GM12878 (cell line): ENCODE measurements at regions not wholly inside any gene's neighbourhood (a gene's known extent, or its start where the extent isn't known, plus 50 kb on each side); places are given as distances from the start of the nearest gene placed in this dataset.

Experiments
- ATAC-seq: fragments of 200-7000 bp; cut with Tn5 transposase; 3 replicates; pipeline ENCODE4 v1.9.1; 2020; ENCODE audit warnings: mild to moderate bottlenecking, moderate library complexity
- BruUV-seq: library from RNA; stranded (reverse); fragments of 400-500 nt; replicated peaks from 2 replicates; lab custom pipeline; 2021; lab: Mats Ljungman, UMichigan
- CTCF ChIA-PET: fragments of 300-600 bp; sonication (Branson Sonifier 250); formaldehyde crosslinking; extraction: SDS; loops from one replicate; lab custom pipeline; 2021; ENCODE audit warnings: inconsistent platforms; lab: Yijun Ruan, JAX
- POLR2A ChIA-PET: fragments of 350-600 bp; formaldehyde crosslinking; extraction: SDS; loops from one replicate; lab custom pipeline; 2021; ENCODE audit warnings: inconsistent platforms; lab: Charles Lee
- RAD21 ChIA-PET: fragments of 300-600 bp; sonication (Branson Sonifier 250); formaldehyde crosslinking; loops from one replicate; lab custom pipeline; 2023; ENCODE audit warnings: antibody characterized with exemption; ENCODE audit not compliant: unreplicated experiment; lab: Charles Lee
- SMC1A ChIA-PET: fragments of 300-600 bp; sonication (Branson Sonifier 250); formaldehyde crosslinking; loops from one replicate; lab custom pipeline; 2023; ENCODE audit not compliant: unreplicated experiment, uncharacterized antibody; lab: Charles Lee
- DNase-seq: peaks from one replicate; pipeline ENCODE4 v3.0.0-alpha.2; 2011; ENCODE audit warnings: low read depth, low spot score
- FAIRE-seq: peaks from 3 replicates; lab custom pipeline; 2011; peaks lifted over from hg19 to GRCh38; lab: Jason Lieb, UNC
- H2AFZ ChIP-seq: 2 replicates; pipeline ENCODE4 v1.6.0; 2011; ENCODE audit warnings: low read depth, low read length, control low read depth; ENCODE audit not compliant: control insufficient read depth
- H3K27ac ChIP-seq: 2 replicates; pipeline ENCODE4 v1.5.1; 2011; ENCODE audit warnings: control low read depth; ENCODE audit not compliant: control insufficient read depth, insufficient read depth
- H3K27me3 ChIP-seq, 2 experiments: replicated peaks in 1 of 2; 2 replicates each; pipeline versions ENCODE4 v1.6.0 to v1.6.1; 2011; ENCODE audit warnings: low read length in 1 of 2; ENCODE audit not compliant: control insufficient read depth in 2 of 2, insufficient read depth in 2 of 2
- H3K36me3 ChIP-seq, 2 experiments: 2 replicates each; pipeline ENCODE4 v1.5.1; 2011; ENCODE audit warnings: low read length in 1 of 2; ENCODE audit not compliant: control insufficient read depth in 2 of 2, insufficient read depth in 2 of 2
- H3K4me1 ChIP-seq: 2 replicates; pipeline ENCODE4 v1.6.1; 2011; ENCODE audit warnings: mild to moderate bottlenecking, low read length, moderate library complexity, mixed read lengths; ENCODE audit not compliant: control insufficient read depth, insufficient read depth
- H3K4me2 ChIP-seq: 2 replicates; pipeline ENCODE4 v1.6.0; 2011; ENCODE audit warnings: control low read depth; ENCODE audit not compliant: control insufficient read depth, insufficient read depth
- H3K4me3 ChIP-seq: fragments of 200-600 bp; sonication (generic); 2 replicates; pipeline ENCODE4 v1.5.1; 2016
- H3K79me2 ChIP-seq: 2 replicates; pipeline ENCODE4 v1.6.0; 2011; ENCODE audit warnings: low read length; ENCODE audit not compliant: control insufficient read depth, insufficient read depth
- H3K9ac ChIP-seq: 2 replicates; pipeline ENCODE4 v1.8.0; 2011; ENCODE audit warnings: low read length, control low read depth, mixed read lengths; ENCODE audit not compliant: control insufficient read depth, insufficient read depth
- H3K9me3 ChIP-seq: replicated peaks from 3 replicates; pipeline ENCODE4 v1.5.1; 2011; ENCODE audit warnings: mild to moderate bottlenecking, low read length; ENCODE audit not compliant: control insufficient read depth, insufficient read depth
- H4K20me1 ChIP-seq: 2 replicates; pipeline ENCODE4 v1.6.0; 2011; ENCODE audit not compliant: control insufficient read depth, insufficient read depth
- ATF2 ChIP-seq: IDR thresholded peaks from 2 replicates; pipeline ENCODE4 v1.6.1; 2012; ENCODE audit warnings: low read length, inconsistent platforms
- BCL3 ChIP-seq: IDR thresholded peaks from 2 replicates; pipeline ENCODE4 v1.6.1; 2011; ENCODE audit warnings: borderline replicate concordance, low read depth, mild to moderate bottlenecking, moderate library complexity, low read length; ENCODE audit not compliant: insufficient read depth, poor library complexity, severe bottlenecking
- FOS ChIP-seq: IDR thresholded peaks from 3 replicates; pipeline ENCODE4 v1.6.1; 2011; ENCODE audit warnings: borderline replicate concordance; ENCODE audit not compliant: insufficient read length; ENCODE audit errors: extremely low read depth
- MTA3 ChIP-seq: IDR thresholded peaks from 2 replicates; pipeline ENCODE4 v1.6.1; 2012; ENCODE audit warnings: low read length, inconsistent platforms, borderline replicate concordance
- PKNOX1 ChIP-seq: fragments of 450-650 bp; IDR thresholded peaks from 2 replicates; pipeline ENCODE4 v1.6.1; 2016; ENCODE audit warnings: mild to moderate bottlenecking
- RAD21 ChIP-seq: IDR thresholded peaks from 2 replicates; pipeline ENCODE4 v1.6.1; 2011; ENCODE audit warnings: mild to moderate bottlenecking, low read depth, low read length, moderate library complexity; ENCODE audit not compliant: insufficient read depth
- RBBP5 ChIP-seq: fragments of 200-600 bp; sonication (generic); conservative IDR thresholded peaks from 2 replicates; pipeline ENCODE4 v1.6.1; 2016
- RUNX3 ChIP-seq: IDR thresholded peaks from 2 replicates; pipeline ENCODE4 v1.6.1; 2012; ENCODE audit warnings: low read length, inconsistent platforms
- TAF1 ChIP-seq: IDR thresholded peaks from 2 replicates; pipeline ENCODE4 v1.6.1; 2011; ENCODE audit warnings: mild to moderate bottlenecking, low read depth, low read length, borderline replicate concordance
- TCF3 ChIP-seq: IDR thresholded peaks from 2 replicates; pipeline ENCODE4 v1.6.1; 2012; ENCODE audit warnings: low read depth, mild to moderate bottlenecking, low read length, borderline replicate concordance; ENCODE audit not compliant: insufficient read depth
- WRNIP1 ChIP-seq: IDR thresholded peaks from 2 replicates; pipeline ENCODE4 v1.6.1; 2011; ENCODE audit warnings: low read depth, low read length, improper control_type of control experiment, borderline replicate concordance
- ZNF622 ChIP-seq: fragments of 450-650 bp; IDR thresholded peaks from 2 replicates; pipeline ENCODE4 v1.6.1; 2017; ENCODE audit warnings: mild to moderate bottlenecking, inconsistent platforms
- WGBS: methylation state at CpG from one replicate; pipeline ENCODE4 v1.1.6; 2016; ENCODE audit warnings: low lambda C conversion rate; ENCODE audit not compliant: insufficient replicate concordance, insufficient coverage; ENCODE audit errors: missing lambda C conversion rate; 5-methylcytosine and 5-hydroxymethylcytosine counted together
- in situ Hi-C: fragments of 300-500 bp; cut with MboI; formaldehyde crosslinking; loops from 9 replicates; pipeline ENCODE4 v1.14.3; 2018; ENCODE audit warnings: mixed read lengths
- intact Hi-C: fragments of 100-400 bp; cut with micrococcal nuclease; formaldehyde crosslinking; loops from one replicate; pipeline ENCODE4 v1.14.2; 2022; ENCODE audit not compliant: unreplicated experiment
- TF ChIP-seq, protein P1 (sequence below): fragments of 450-650 bp; conservative IDR thresholded peaks from 2 replicates; pipeline ENCODE4 v1.6.1; 2017; ENCODE audit warnings: mild to moderate bottlenecking, moderate library complexity
- TF ChIP-seq, protein P2 (sequence below): IDR thresholded peaks from 2 replicates; pipeline ENCODE4 v1.6.1; 2011; ENCODE audit warnings: mild to moderate bottlenecking, low read depth, low read length, moderate library complexity; ENCODE audit not compliant: insufficient replicate concordance

GRCh38 chr10:132993271-132994184, 51.2 kb upstream of the CFAP46 start:
- H3K4me2 ChIP-seq = no peak overlapping the region
- no peaks in the 10 kb centered on the region for H3K36me3 ChIP-seq
- H4K20me1 ChIP-seq = no peaks in the 10 kb centered on the region
- no peak overlapping the region for H2AFZ ChIP-seq
- RAD21 ChIA-PET = no interaction called here
- H3K9me3 ChIP-seq = no peaks in the 10 kb centered on the region
- POLR2A ChIA-PET = no interaction called here
- TF ChIP-seq, protein P1, sequence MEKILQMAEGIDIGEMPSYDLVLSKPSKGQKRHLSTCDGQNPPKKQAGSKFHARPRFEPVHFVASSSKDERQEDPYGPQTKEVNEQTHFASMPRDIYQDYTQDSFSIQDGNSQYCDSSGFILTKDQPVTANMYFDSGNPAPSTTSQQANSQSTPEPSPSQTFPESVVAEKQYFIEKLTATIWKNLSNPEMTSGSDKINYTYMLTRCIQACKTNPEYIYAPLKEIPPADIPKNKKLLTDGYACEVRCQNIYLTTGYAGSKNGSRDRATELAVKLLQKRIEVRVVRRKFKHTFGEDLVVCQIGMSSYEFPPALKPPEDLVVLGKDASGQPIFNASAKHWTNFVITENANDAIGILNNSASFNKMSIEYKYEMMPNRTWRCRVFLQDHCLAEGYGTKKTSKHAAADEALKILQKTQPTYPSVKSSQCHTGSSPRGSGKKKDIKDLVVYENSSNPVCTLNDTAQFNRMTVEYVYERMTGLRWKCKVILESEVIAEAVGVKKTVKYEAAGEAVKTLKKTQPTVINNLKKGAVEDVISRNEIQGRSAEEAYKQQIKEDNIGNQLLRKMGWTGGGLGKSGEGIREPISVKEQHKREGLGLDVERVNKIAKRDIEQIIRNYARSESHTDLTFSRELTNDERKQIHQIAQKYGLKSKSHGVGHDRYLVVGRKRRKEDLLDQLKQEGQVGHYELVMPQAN = no peak
- TF ChIP-seq TAF1 = no peak
- TF ChIP-seq PKNOX1 = no peak
- TF ChIP-seq FOS = no peak
- TF ChIP-seq, protein P2, sequence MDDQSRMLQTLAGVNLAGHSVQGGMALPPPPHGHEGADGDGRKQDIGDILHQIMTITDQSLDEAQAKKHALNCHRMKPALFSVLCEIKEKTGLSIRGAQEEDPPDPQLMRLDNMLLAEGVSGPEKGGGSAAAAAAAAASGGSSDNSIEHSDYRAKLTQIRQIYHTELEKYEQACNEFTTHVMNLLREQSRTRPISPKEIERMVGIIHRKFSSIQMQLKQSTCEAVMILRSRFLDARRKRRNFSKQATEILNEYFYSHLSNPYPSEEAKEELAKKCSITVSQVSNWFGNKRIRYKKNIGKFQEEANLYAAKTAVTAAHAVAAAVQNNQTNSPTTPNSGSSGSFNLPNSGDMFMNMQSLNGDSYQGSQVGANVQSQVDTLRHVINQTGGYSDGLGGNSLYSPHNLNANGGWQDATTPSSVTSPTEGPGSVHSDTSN = peak; percentile 56
- no peak for TF ChIP-seq RAD21
- no peak for TF ChIP-seq ATF2
- no peak for TF ChIP-seq ZNF622
- no peak for TF ChIP-seq RBBP5
- TF ChIP-seq TCF3 = no peak
- no peak for TF ChIP-seq WRNIP1
- no peak for TF ChIP-seq MTA3
- no peak for TF ChIP-seq RUNX3
- TF ChIP-seq BCL3 = peak; percentile 98
- SMC1A ChIA-PET = no interaction called here
- in situ Hi-C loops = no loop called here
- no peak for FAIRE-seq
- no peaks in the 10 kb centered on the region for H3K27me3 ChIP-seq
- CTCF ChIA-PET = interaction anchor here (0.7 kb wide), 1 partner anchor 191 kb away, joined by 3 read pairs; no protein-coding TSS in a partner anchor
- WGBS = 69% methylated on average over 43 of the region's 43 CpGs
- H3K9ac ChIP-seq = no peak overlapping the region
- no TSS peak for BruUV-seq
- no peak for ATAC-seq
- H3K4me3 ChIP-seq = no peak overlapping the region
- H3K27ac ChIP-seq = no peak overlapping the region
- H3K4me1 ChIP-seq = no peaks in the 10 kb centered on the region
- DNase-seq = no peak
- intact Hi-C loops = no loop called here
- no peaks in the 10 kb centered on the region for H3K79me2 ChIP-seq
